CD4-positive, alpha-beta T cell treated with Interleukin-15 for 1 hour (primary cell): ENCODE measurements at regions not wholly inside any gene's neighbourhood (a gene's known extent, or its start where the extent isn't known, plus 50 kb on each side); places are given as distances from the start of the nearest gene placed in this dataset.

ENCODE experiments used
- DNase-seq: peaks from one replicate; pipeline ENCODE4 v3.0.0-alpha.2; 2020

DNA sequence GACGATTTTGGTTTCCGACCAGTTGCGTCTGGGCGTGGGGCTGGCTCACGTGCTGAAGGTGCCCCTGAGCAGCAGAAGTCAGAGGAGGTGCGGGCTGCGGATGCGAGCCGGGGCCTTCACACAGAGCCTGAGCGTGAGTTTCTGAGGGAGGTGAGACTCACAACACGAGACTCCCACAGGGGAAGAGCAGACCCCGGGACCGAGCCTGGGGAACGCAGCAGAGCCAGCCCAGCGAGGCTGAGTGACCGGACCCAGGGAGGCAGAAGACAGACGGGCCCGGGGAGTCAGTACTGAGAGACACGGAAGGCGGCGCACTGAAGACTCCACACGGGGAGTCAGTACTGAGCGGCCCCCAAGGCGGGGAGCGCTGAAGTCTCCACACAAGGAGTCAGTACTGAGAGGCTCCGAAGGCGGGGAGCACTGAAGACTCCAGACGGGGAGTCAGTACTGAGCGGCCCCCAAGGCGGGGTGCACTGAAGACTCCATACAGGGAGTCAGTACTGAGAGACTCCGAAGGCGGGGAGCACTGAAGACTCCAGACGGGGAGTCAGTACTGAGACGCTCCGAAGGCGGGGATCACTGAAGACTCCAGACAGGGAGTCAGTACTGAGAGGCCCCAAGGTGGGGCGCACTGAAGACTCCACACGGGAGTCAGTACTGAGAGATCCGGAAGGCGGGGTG, 77.8 kb downstream of the DLL1 start:
- no peak for DNase-seq

GRCh38 chr6:170212051-170212756, 78.7 kb downstream of the DLL1 start:
- peak; percentile 10 for DNase-seq

DNA sequence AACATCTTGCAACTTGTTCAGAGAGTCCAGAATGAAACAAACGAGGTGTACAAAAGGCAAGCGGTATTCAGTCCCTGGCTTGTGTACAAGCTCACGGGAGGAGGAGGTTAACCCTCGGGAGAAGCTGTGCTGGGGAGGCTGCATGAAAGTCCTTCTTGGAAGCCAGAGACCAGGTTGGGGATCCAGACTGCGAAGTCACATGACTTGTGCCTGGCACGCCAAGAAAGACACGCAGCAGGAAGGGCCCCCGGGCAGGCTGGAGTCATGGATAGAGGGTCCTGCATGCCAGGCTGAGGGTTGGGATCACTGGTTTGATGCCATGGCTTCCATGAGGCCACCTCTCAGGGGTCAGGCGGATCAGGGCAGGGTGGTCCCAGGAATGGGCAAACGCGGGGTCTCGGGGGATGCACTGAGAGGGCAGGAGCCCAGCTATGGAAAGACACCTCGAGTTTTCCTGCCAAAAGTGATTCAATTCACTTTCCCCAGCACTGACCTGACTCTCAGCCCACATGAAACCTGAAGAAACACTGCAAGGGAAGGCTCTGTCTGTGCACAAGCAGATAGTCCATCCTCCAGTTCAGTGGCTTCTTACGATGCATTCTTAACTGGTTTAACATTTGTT, 79.4 kb downstream of the DLL1 start:
- DNase-seq = peak; percentile 9

GRCh38 chr6:170210651-170211403, 80.1 kb downstream of the DLL1 start:
- peak; percentile 3 for DNase-seq

- peak; percentile 12 for DNase-seq
Observed at GRCh38 chr6:170210026-170210390, 80.9 kb downstream of the DLL1 start.

DNA sequence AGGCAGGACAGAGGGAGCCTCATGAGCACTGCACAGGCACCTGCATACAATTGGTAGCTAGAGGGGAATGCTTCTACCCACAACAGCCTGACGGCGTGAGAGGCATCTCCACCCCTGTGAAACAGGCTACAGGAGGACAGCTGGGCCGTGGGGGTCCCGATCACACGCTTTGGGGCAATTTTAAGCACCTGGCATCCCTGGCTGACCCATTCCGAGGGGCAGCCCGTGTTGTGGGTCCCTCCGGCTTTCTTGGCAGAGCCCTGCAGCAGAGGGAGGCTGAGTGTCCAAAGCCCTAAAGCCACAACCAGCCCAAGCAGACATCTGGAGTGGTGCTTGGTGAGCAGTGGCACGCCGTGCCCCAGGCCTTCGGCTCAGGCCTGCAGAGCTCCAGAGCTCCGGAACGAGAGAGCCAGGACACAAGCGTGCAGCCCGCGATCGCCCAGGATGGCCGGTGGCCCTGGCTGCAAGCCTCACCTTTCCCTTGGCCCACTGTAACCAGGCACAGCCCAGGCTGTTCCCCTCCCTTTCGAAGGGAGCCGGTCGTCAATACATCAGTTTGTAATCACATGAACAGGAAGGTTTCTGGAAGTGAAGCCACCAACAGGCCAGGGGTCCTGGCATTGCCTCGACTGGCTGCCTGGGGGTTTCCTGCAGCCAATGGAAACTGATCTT, 81.4 kb downstream of the DLL1 start:
- DNase-seq = peak; percentile 2

GRCh38 chr6:170208651-170209353, 82.1 kb downstream of the DLL1 start:
- DNase-seq = peak; percentile 10

GRCh38 chr6:170208182-170208601, 82.7 kb downstream of the DLL1 start:
- no peak for DNase-seq

- DNase-seq = no peak
Observed at GRCh38 chr6:170207586-170208181, 83.2 kb downstream of the DLL1 start.

- DNase-seq = no peak
Observed at GRCh38 chr6:170206851-170207431, 83.9 kb downstream of the DLL1 start.

DNA sequence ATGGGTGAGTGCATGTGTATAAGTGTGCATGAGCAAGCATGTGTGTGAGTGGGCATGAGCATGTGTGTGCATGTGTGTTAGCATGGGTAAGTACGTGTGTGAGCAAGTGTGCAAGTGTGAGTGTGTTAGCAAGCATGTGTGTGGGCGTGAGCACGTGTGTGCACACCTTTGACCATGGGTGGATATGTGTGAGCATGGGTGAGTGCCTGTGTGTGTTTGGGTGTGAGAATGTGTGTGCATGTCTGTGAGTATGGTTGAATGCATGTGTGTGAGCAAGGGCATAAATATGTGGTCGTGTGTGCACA, 84.6 kb downstream of the DLL1 start:
- no peak for DNase-seq

GRCh38 chr6:170205534-170206316, 85.2 kb downstream of the DLL1 start:
- DNase-seq = no peak

DNA sequence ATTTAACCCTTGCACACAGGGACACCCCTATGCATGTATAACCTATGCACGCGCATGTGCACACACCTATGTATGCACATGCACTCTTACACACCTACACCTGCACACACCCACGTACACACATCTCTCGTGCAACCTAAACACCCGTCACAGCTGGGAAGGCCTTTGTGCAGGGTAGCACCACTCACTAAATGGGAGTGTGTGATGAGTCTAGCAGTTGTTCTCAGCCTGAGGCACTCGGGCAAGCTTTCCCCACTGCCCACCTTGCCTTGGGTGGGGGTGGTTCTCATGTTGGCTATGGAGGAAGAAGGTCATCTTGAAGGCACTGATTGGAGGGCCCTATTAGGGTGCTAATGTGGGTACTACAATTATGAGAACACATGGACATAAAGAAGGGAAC, 85.8 kb downstream of the DLL1 start:
- no peak for DNase-seq

GRCh38 chr6:170203212-170203611, 87.7 kb downstream of the DLL1 start:
- DNase-seq = no peak

DNA sequence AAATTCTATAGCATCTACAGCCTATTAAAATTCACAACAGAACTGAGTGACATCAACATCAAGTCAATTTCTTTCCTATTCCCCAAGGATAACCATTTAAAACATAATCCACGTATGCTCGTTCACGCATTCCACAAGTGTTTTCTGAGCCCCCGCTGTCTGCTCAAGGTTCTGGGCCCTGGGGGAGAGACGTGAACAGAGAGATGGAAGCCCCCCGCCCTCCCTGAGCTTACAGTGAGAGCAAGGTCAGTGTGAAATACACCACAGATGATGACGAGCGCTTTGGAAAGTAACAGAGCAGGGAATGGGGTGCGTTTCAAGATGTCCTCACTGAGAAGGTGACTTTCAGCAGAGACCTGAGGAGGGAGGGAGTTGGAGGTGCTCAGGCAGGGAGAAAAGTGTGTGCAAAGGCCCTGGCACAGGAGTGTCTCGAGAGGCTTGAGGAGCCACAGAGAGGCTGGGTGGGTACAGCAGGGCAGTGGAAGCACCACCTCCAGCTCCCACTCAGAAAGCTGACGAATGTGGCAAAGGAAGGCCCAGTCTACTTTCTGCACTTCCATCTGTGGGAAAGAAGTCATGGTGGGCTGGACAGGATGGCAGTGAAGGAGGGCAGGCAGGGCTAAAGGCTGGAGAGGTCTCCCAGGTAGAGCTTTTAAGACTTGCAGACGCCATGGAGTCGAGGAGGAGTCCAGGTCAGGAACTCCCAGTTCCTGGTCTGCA, 88.3 kb downstream of the DLL1 start:
- DNase-seq = no peak

GRCh38 chr6:170201361-170201760, 89.5 kb downstream of the DLL1 start:
- DNase-seq = no peak

DNA sequence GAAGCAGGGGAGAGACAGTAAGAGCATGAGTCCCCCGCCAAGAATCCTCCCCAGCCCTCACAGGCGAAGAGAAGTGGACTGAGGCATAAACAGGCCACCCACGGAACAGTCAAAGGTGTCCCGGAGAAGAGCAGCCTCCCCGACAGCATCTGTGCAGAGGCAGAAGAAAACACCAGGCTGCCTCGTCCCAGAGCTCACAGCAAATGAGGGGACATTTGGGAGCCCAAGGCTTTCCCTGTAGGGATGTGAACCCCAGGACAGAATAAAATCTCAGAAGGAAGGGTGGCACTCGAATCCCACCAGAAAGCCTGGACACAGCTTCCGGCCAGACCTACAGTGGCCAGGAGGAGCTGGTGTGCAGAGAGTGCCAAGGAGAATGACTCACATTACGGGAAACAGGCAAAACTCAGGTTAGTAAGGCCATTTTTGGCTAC, 90.4 kb downstream of the DLL1 start:
- DNase-seq = no peak

DNA sequence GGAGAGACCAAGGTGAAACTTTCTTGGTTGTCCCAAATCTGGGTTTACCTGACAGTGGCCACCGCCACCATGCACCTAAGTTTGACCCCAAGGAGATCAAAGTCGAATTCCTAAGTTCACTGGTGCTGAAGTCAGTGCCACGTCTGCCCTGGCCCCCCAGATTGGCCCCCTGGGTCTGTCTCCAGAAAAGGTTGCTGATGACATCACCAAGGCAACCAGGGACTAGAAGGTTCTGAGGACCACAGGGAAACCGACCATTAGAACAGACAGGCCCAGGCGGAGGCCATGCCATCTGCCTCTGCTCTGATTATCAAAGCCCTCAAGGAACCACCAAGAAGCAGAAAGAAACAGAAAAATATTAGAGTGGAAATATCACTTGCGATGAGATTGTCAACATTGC, 91.2 kb downstream of the DLL1 start:
- DNase-seq = no peak

DNA sequence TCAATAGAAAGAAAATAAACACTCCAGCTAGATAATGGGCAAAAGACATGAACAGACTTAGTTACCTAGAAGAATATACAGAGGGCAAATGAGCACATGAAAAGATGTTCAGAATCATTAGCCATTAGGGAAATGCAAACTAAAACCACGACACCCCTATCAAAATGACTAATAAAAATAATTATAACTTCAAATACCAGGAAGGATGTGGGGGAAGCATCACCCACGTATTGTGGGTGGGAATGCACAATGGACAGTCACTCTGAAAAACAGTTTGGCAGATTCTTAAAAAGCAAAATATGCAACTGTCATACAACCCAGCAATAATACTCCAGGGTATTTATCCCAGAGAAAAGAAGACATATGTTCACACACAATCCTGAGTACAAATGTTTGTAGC, 92.6 kb downstream of the DLL1 start:
- no peak for DNase-seq

GRCh38 chr6:170193326-170193821, 97.5 kb downstream of the DLL1 start:
- no peak for DNase-seq
